Spleen (tissue), 7 donors: ENCODE measurements at regions not wholly inside any gene's neighbourhood (a gene's known extent, or its start where the extent isn't known, plus 50 kb on each side); places are given as distances from the start of the nearest gene placed in this dataset.

Experiments
- CTCF ChIP-seq, 11 experiments: fragments of 200-600 bp in 7 of 11; fragments of 450-650 bp in 4 of 11; sonication (generic) in 4 of 11; IDR thresholded peaks in 8 of 11; conservative IDR thresholded peaks in 3 of 11; 1 replicate in 7 of 11; 2 replicates in 4 of 11; pipeline versions ENCODE4 v1.4.0 to v1.8.0; 2016 to 2021; ENCODE audit warnings: antibody characterized with exemption in 11 of 11, inconsistent platforms in 4 of 11, mild to moderate bottlenecking in 1 of 11
- POLR2A ChIP-seq, 3 donors: fragments of 450-650 bp; IDR thresholded peaks; one replicate each; pipeline ENCODE4 v1.5.1; 2017; ENCODE audit warnings: antibody characterized with exemption in 3 of 3, mild to moderate bottlenecking in 1 of 3
- POLR2AphosphoS5 ChIP-seq, 3 donors: sonication (generic); formaldehyde crosslinking; IDR thresholded peaks; one replicate each; pipeline ENCODE4 v1.5.1; 2017; ENCODE audit warnings: antibody characterized with exemption in 3 of 3
- donor health status: DM: no; HTN: no; CAD: no; lungs with moderate emphysema.
- donor health status: DM: no; HTN: no; CAD: no.
- donor health status: DM: no; HTN: no; CAD: no.

- no peak for TF ChIP-seq POLR2A (IDR thresholded peaks at IDR 0.05)
- no peak for TF ChIP-seq CTCF (IDR thresholded peaks at IDR 0.05 in 8 of 11, conservative IDR thresholded peaks at IDR 0.05 in 3 of 11)
- no peak for TF ChIP-seq POLR2AphosphoS5 (IDR thresholded peaks at IDR 0.05)
These were observed 100.5 kb downstream of the PSAT1 start for GRCh38 chr9:78397454-78397853.
